ENCODE measurements at regions not wholly inside any gene's neighbourhood (a gene's known extent, or its start where the extent isn't known, plus 50 kb on each side); places are given as distances from the start of the nearest gene placed in this dataset.

- Mint-ChIP-seq H3K27ac (ENCODE audit: unreplicated experiment) (no peak overlapping the region), H3K36me3 (ENCODE audit: insufficient read depth, unreplicated experiment) (no peaks in the 10 kb centered on the region), H3K4me3 (ENCODE audit: low read depth, unreplicated experiment) (no peak overlapping the region), H3K4me1 (ENCODE audit: low read depth, unreplicated experiment) (no peaks in the 10 kb centered on the region), H3K9me3 (ENCODE audit: low read depth, unreplicated experiment) (peaks cover 20% of the 10 kb centered on the region), H3K27me3 (ENCODE audit: unreplicated experiment) (no peaks in the 10 kb centered on the region)
- TF ChIP-seq, protein P1, sequence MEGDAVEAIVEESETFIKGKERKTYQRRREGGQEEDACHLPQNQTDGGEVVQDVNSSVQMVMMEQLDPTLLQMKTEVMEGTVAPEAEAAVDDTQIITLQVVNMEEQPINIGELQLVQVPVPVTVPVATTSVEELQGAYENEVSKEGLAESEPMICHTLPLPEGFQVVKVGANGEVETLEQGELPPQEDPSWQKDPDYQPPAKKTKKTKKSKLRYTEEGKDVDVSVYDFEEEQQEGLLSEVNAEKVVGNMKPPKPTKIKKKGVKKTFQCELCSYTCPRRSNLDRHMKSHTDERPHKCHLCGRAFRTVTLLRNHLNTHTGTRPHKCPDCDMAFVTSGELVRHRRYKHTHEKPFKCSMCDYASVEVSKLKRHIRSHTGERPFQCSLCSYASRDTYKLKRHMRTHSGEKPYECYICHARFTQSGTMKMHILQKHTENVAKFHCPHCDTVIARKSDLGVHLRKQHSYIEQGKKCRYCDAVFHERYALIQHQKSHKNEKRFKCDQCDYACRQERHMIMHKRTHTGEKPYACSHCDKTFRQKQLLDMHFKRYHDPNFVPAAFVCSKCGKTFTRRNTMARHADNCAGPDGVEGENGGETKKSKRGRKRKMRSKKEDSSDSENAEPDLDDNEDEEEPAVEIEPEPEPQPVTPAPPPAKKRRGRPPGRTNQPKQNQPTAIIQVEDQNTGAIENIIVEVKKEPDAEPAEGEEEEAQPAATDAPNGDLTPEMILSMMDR (IDR thresholded peaks at IDR 0.05; ENCODE audit: unreplicated experiment), result no peak
- CTCF ChIA-PET, result no interaction called here
- no peak for DNase-seq
- no TSS peak for BruUV-seq (replicated peaks)
- intact Hi-C loops (cut with micrococcal nuclease; ENCODE audit: unreplicated experiment), result no loop called here
These were observed 187.3 kb upstream of the PDZRN3 start for GRCh38 chr3:73812054-73812453.

GRCh38 chr3:73808862-73809509, 184.2 kb upstream of the PDZRN3 start:
- no peaks in the 10 kb centered on the region for H3K36me3 Mint-ChIP-seq (ENCODE audit: insufficient read depth, unreplicated experiment)
- intact Hi-C loops (cut with micrococcal nuclease; ENCODE audit: unreplicated experiment), result no loop called here
- BruUV-seq (replicated peaks), result no TSS peak
- H3K4me3 Mint-ChIP-seq (ENCODE audit: low read depth, unreplicated experiment), result no peak overlapping the region
- no peak for DNase-seq
- no peak overlapping the region for H3K27ac Mint-ChIP-seq (ENCODE audit: unreplicated experiment)
- CTCF ChIA-PET, result no interaction called here
- H3K27me3 Mint-ChIP-seq (ENCODE audit: unreplicated experiment), result no peaks in the 10 kb centered on the region
- H3K4me1 Mint-ChIP-seq (ENCODE audit: low read depth, unreplicated experiment), result no peaks in the 10 kb centered on the region
- TF ChIP-seq, protein P1 (IDR thresholded peaks at IDR 0.05; ENCODE audit: unreplicated experiment), result no peak
- peaks cover 17% of the 10 kb centered on the region for H3K9me3 Mint-ChIP-seq (ENCODE audit: low read depth, unreplicated experiment)

DNA sequence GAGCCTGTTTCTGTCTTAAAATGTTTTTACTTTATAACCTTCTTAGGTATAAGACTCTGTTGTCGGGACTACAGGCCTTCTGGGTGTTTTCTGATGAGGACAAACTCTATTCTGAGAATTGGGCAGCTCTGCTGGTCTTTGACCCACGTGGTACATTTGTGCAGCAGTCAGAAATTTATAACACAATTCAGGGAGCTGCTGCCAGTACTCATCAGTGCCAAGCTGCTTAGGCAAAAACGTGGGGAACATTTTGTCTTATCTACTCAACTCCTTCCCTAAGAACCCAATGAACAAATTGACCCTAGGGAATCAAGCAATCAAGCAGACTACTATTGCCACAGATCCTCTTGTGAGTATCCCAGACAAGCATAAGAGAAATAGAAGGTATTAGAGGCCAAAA, 180.7 kb upstream of the PDZRN3 start:
- H3K4me1 Mint-ChIP-seq (ENCODE audit: low read depth, unreplicated experiment), result no peaks in the 10 kb centered on the region
- peaks cover 13% of the 10 kb centered on the region for H3K9me3 Mint-ChIP-seq (ENCODE audit: low read depth, unreplicated experiment)
- CTCF ChIA-PET, result no interaction called here
- H3K27ac Mint-ChIP-seq (ENCODE audit: unreplicated experiment), result no peak overlapping the region
- TF ChIP-seq, protein P1 (IDR thresholded peaks at IDR 0.05; ENCODE audit: unreplicated experiment), result no peak
- no peak overlapping the region for H3K4me3 Mint-ChIP-seq (ENCODE audit: low read depth, unreplicated experiment)
- H3K36me3 Mint-ChIP-seq (ENCODE audit: insufficient read depth, unreplicated experiment), result no peaks in the 10 kb centered on the region
- H3K27me3 Mint-ChIP-seq (ENCODE audit: unreplicated experiment), result no peaks in the 10 kb centered on the region
- intact Hi-C loops (cut with micrococcal nuclease; ENCODE audit: unreplicated experiment), result no loop called here
- BruUV-seq (replicated peaks), result no TSS peak
- no peak for DNase-seq

GRCh38 chr3:73804204-73804603, 179.5 kb upstream of the PDZRN3 start:
- Mint-ChIP-seq H3K27me3 (ENCODE audit: unreplicated experiment) (no peaks in the 10 kb centered on the region), H3K36me3 (ENCODE audit: insufficient read depth, unreplicated experiment) (no peaks in the 10 kb centered on the region), H3K27ac (ENCODE audit: unreplicated experiment) (no peak overlapping the region), H3K4me3 (ENCODE audit: low read depth, unreplicated experiment) (no peak overlapping the region), H3K4me1 (ENCODE audit: low read depth, unreplicated experiment) (no peaks in the 10 kb centered on the region), H3K9me3 (ENCODE audit: low read depth, unreplicated experiment) (peaks cover 15% of the 10 kb centered on the region)
- CTCF ChIA-PET, result no interaction called here
- intact Hi-C loops (cut with micrococcal nuclease; ENCODE audit: unreplicated experiment), result no loop called here
- BruUV-seq (replicated peaks), result no TSS peak
- no peak for DNase-seq
- TF ChIP-seq, protein P1 (IDR thresholded peaks at IDR 0.05; ENCODE audit: unreplicated experiment), result no peak

All from Calu3 (cell line).